ENCODE measurements at regions not wholly inside any gene's neighbourhood (a gene's known extent, or its start where the extent isn't known, plus 50 kb on each side); places are given as distances from the start of the nearest gene placed in this dataset.

GRCh38 chr2:150402953-150403352, 84.5 kb downstream of the RND3 start:
- no peak for TF ChIP-seq YY1 (IDR thresholded peaks at IDR 0.05; ENCODE audit: insufficient read depth, insufficient read length)
- TF ChIP-seq ZNF274 (IDR thresholded peaks at IDR 0.05; ENCODE audit: low read depth, low read length), result no peak
